Endothelial cell of umbilical vein (primary cell): ENCODE measurements at regions not wholly inside any gene's neighbourhood (a gene's known extent, or its start where the extent isn't known, plus 50 kb on each side); places are given as distances from the start of the nearest gene placed in this dataset.

Experiments
- BruUV-seq: library from RNA; stranded (reverse); fragments of 400-500 nt; replicated peaks from 2 replicates; lab custom pipeline; 2021; lab: Mats Ljungman, UMichigan
- CTCF ChIA-PET: fragments of 300-600, 350-600 bp; sonication (Branson Sonifier 250); formaldehyde crosslinking; loops from one replicate; lab custom pipeline; 2021; ENCODE audit warnings: antibody characterized with exemption, inconsistent platforms; lab: Charles Lee
- POLR2A ChIA-PET: fragments of 300-600, 350-600 bp; sonication (Branson Sonifier 250); formaldehyde crosslinking; loops from one replicate; lab custom pipeline; 2021; ENCODE audit warnings: antibody characterized with exemption, inconsistent platforms; lab: Charles Lee
- DNase-seq: peaks from one replicate; pipeline ENCODE4 v3.0.0-alpha.2; 2011; ENCODE audit warnings: low read depth, low spot score
- FAIRE-seq: peaks from 2 replicates; lab custom pipeline; 2011; peaks lifted over from hg19 to GRCh38; lab: Jason Lieb, UNC
- H2AFZ ChIP-seq: 2 replicates; pipeline ENCODE4 v1.6.0; 2012; ENCODE audit warnings: low read depth, low read length, control low read depth, inconsistent platforms
- H3K27ac ChIP-seq: 2 replicates; pipeline ENCODE4 v1.5.1; 2011; ENCODE audit warnings: low read depth, mild to moderate bottlenecking, control low read depth, low read length, moderate library complexity; ENCODE audit not compliant: insufficient read depth
- H3K27me3 ChIP-seq, 2 experiments: 2 replicates each; pipeline versions ENCODE4 v1.6.0 to v1.6.1; 2011; ENCODE audit warnings: low read length in 2 of 2, mixed read lengths in 1 of 2; ENCODE audit not compliant: control insufficient read depth in 2 of 2, insufficient read depth in 2 of 2
- H3K36me3 ChIP-seq, 2 experiments: 2 replicates in 1 of 2; 3 replicates in 1 of 2; pipeline ENCODE4 v1.5.1; 2011; ENCODE audit warnings: low read length in 2 of 2, mild to moderate bottlenecking in 1 of 2, moderate library complexity in 1 of 2; ENCODE audit not compliant: control insufficient read depth in 2 of 2, insufficient read depth in 2 of 2; ENCODE audit errors: extremely low read depth in 1 of 2
- H3K4me1 ChIP-seq: 3 replicates; pipeline ENCODE4 v1.5.1; 2011; ENCODE audit warnings: mild to moderate bottlenecking, low read length; ENCODE audit not compliant: control insufficient read depth, insufficient read depth; ENCODE audit errors: extremely low read depth
- H3K4me2 ChIP-seq: 2 replicates; pipeline ENCODE4 v1.6.1; 2011; ENCODE audit warnings: low read length, control low read depth, mixed read lengths; ENCODE audit not compliant: insufficient read depth
- H3K4me3 ChIP-seq, 3 experiments: fragments of 200-600 bp in 1 of 3; sonication (generic), shearing (Covaris generic) in 1 of 3; replicated peaks in 1 of 3; 2 replicates each; pipeline ENCODE4 v1.5.1; 2011 to 2016; ENCODE audit warnings: control low read depth in 3 of 3, low read length in 3 of 3, mild to moderate bottlenecking in 2 of 3, inconsistent platforms in 1 of 3, low read depth in 1 of 3, moderate library complexity in 1 of 3; ENCODE audit not compliant: insufficient read depth in 1 of 3
- H3K79me2 ChIP-seq: 2 replicates; pipeline ENCODE4 v1.6.0; 2012; ENCODE audit warnings: low read length, inconsistent platforms; ENCODE audit not compliant: control insufficient read depth, insufficient read depth
- H3K9ac ChIP-seq: replicated peaks from 2 replicates; pipeline ENCODE3; 2011; ENCODE audit warnings: low read length, control low read depth; ENCODE audit not compliant: insufficient read depth; ENCODE audit errors: extremely low read depth
- H3K9me1 ChIP-seq: replicated peaks from 3 replicates; pipeline ENCODE4 v1.6.0; 2011; ENCODE audit warnings: mild to moderate bottlenecking, low read length; ENCODE audit not compliant: control insufficient read depth, insufficient read depth; ENCODE audit errors: extremely low read depth
- H3K9me3 ChIP-seq: replicated peaks from 2 replicates; pipeline ENCODE4 v1.5.1; 2012; ENCODE audit warnings: low read length, inconsistent platforms; ENCODE audit not compliant: control insufficient read depth, insufficient read depth
- H4K20me1 ChIP-seq: replicated peaks from 2 replicates; pipeline ENCODE3; 2011; ENCODE audit warnings: mild to moderate bottlenecking, low read length; ENCODE audit not compliant: control insufficient read depth, insufficient read depth; ENCODE audit errors: extremely low read depth
- CTCF ChIP-seq, 2 donors: IDR thresholded peaks; 1 replicate in 1 of 2; 2 replicates in 1 of 2; pipeline ENCODE4 v1.5.1; 2011; ENCODE audit warnings: low read length in 2 of 2, mild to moderate bottlenecking in 2 of 2, moderate library complexity in 2 of 2, control low read depth in 1 of 2, inconsistent platforms in 1 of 2, low read depth in 1 of 2; ENCODE audit not compliant: insufficient read depth in 1 of 2; ENCODE audit errors: extremely low read depth in 1 of 2
- EZH2 ChIP-seq: IDR thresholded peaks from 2 replicates; pipeline ENCODE4 v1.6.1; 2012; ENCODE audit warnings: borderline replicate concordance, low read depth, mild to moderate bottlenecking, moderate library complexity, low read length, inconsistent platforms; ENCODE audit not compliant: severe bottlenecking
- FOS ChIP-seq: IDR thresholded peaks from 2 replicates; pipeline ENCODE4 v1.6.1; 2011; ENCODE audit warnings: mild to moderate bottlenecking, low read length, moderate library complexity, borderline replicate concordance; ENCODE audit not compliant: insufficient read depth
- GATA2 ChIP-seq: IDR thresholded peaks from 2 replicates; pipeline ENCODE4 v1.7.0; 2011; ENCODE audit warnings: low read depth, mild to moderate bottlenecking, moderate library complexity, mixed read lengths, low read length; ENCODE audit not compliant: insufficient read length, insufficient read depth
- JUN ChIP-seq: IDR thresholded peaks from 2 replicates; pipeline ENCODE4 v1.6.1; 2011; ENCODE audit warnings: borderline replicate concordance, low read depth; ENCODE audit not compliant: insufficient read length, insufficient read depth
- MAX ChIP-seq: IDR thresholded peaks from 2 replicates; pipeline ENCODE4 v1.6.1; 2011; ENCODE audit not compliant: insufficient read depth, insufficient read length
- MYC ChIP-seq: IDR thresholded peaks from one replicate; pipeline ENCODE4 v1.6.1; 2011; ENCODE audit warnings: mild to moderate bottlenecking, low read depth, low read length
- POLR2A ChIP-seq: IDR thresholded peaks from 2 replicates; pipeline ENCODE4 v1.6.1; 2012; ENCODE audit warnings: low read depth, mild to moderate bottlenecking, control low read depth, low read length
- POLR2AphosphoS5 ChIP-seq: IDR thresholded peaks from 2 replicates; pipeline ENCODE4 v1.6.1; 2012; ENCODE audit warnings: low read depth, mild to moderate bottlenecking, control low read depth, low read length, moderate library complexity; ENCODE audit not compliant: insufficient read depth
- dilution Hi-C: fragments of 300-500 bp; cut with MboI; formaldehyde crosslinking; loops from one replicate; pipeline ENCODE4 v1.15.0; 2019; ENCODE audit warnings: low sequenced_read_pairs; ENCODE audit not compliant: extremely low pct_ligation_motif_present
- intact Hi-C: fragments of 100-400 bp; cut with micrococcal nuclease; formaldehyde crosslinking; loops from one replicate; pipeline ENCODE4 v1.10.0; 2022

- Histone ChIP-seq H2AFZ (no peak overlapping the region), H3K4me1 (no peaks in the 10 kb centered on the region), H3K27me3 (no peaks in the 10 kb centered on the region), H3K79me2 (no peaks in the 10 kb centered on the region), H4K20me1 (no peaks in the 10 kb centered on the region), H3K4me3 (no peak overlapping the region), H3K9ac (no peak overlapping the region), H3K4me2 (no peak overlapping the region), H3K36me3 (no peaks in the 10 kb centered on the region), H3K27ac (no peak overlapping the region), H3K9me3 (no peaks in the 10 kb centered on the region), H3K9me1 (no peaks in the 10 kb centered on the region)
- TF ChIP-seq POLR2AphosphoS5 (no peak), POLR2A (no peak), GATA2 (no peak), CTCF (IDR thresholded peaks at IDR 0.05; ENCODE audit: extremely low read depth in 1 of 2, insufficient read depth in 1 of 2, low read depth in 1 of 2, low read length in 2 of 2) (no peak), FOS (no peak), JUN (no peak), MAX (no peak), EZH2 (no peak), MYC (no peak)
- intact Hi-C loops, result no loop called here
- no peak for FAIRE-seq
- BruUV-seq, result no TSS peak
- DNase-seq, result no peak
- CTCF ChIA-PET, result no interaction called here
- dilution Hi-C loops, result no loop called here
- POLR2A ChIA-PET, result no interaction called here
Observed at GRCh38 chr3:110101361-110101760, 764.0 kb upstream of the DPPA4 start.
